IMR-90 (cell line): ENCODE measurements at regions not wholly inside any gene's neighbourhood (a gene's known extent, or its start where the extent isn't known, plus 50 kb on each side); places are given as distances from the start of the nearest gene placed in this dataset.

ENCODE experiments used
- ATAC-seq: fragments of 200-7000 bp; cut with Tn5 transposase; 2 replicates; pipeline ENCODE4 v1.9.1; 2020; ENCODE audit warnings: low read depth, mild to moderate bottlenecking, moderate library complexity
- BruUV-seq: library from RNA; stranded (reverse); fragments of 400-500 nt; replicated peaks from 2 replicates; lab custom pipeline; 2021; lab: Mats Ljungman, UMichigan
- CTCF ChIA-PET: fragments of 300-600 bp; formaldehyde crosslinking; extraction: SDS; loops from one replicate; lab custom pipeline; 2021; ENCODE audit warnings: antibody characterized with exemption; lab: Yijun Ruan, JAX
- POLR2A ChIA-PET: fragments of 300-600 bp; sonication (Branson Sonifier 250); formaldehyde crosslinking; loops from one replicate; lab custom pipeline; 2022; ENCODE audit warnings: antibody characterized with exemption; ENCODE audit not compliant: unreplicated experiment; lab: Charles Lee
- DNase-seq: peaks from one replicate; pipeline ENCODE4 v3.0.0; 2013
- H2AFZ ChIP-seq: replicated peaks from 2 replicates; pipeline ENCODE3; 2013; ENCODE audit warnings: low read length, mild to moderate bottlenecking; ENCODE audit not compliant: poor library complexity
- H2AK5ac ChIP-seq: 2 replicates; pipeline ENCODE4 v1.6.1; 2013; ENCODE audit warnings: low read depth, low read length, inconsistent platforms
- H2AK9ac ChIP-seq: replicated peaks from 2 replicates; pipeline ENCODE3; 2013; ENCODE audit warnings: mild to moderate bottlenecking, low read depth, low read length, moderate library complexity; ENCODE audit not compliant: poor library complexity
- H2BK120ac ChIP-seq: 2 replicates; pipeline ENCODE4 v1.6.1; 2013; ENCODE audit warnings: low read depth, low read length, inconsistent platforms
- H2BK15ac ChIP-seq: 3 replicates; pipeline ENCODE4 v1.6.1; 2013; ENCODE audit warnings: low read depth, low read length, inconsistent platforms
- H2BK20ac ChIP-seq: 2 replicates; pipeline ENCODE4 v1.6.1; 2013; ENCODE audit warnings: low read depth, mild to moderate bottlenecking, inconsistent platforms, low read length, moderate library complexity
- H2BK5ac ChIP-seq: 2 replicates; pipeline ENCODE4 v1.6.1; 2013; ENCODE audit warnings: mild to moderate bottlenecking, low read depth, low read length, inconsistent platforms; ENCODE audit not compliant: poor library complexity, severe bottlenecking
- H3K14ac ChIP-seq: replicated peaks from 2 replicates; pipeline ENCODE4 v1.6.1; 2013; ENCODE audit warnings: low read depth, low read length, inconsistent platforms
- H3K18ac ChIP-seq: 2 replicates; pipeline ENCODE4 v1.6.1; 2013; ENCODE audit warnings: low read depth, low read length, control low read depth
- H3K23ac ChIP-seq: 2 replicates; pipeline ENCODE4 v1.6.1; 2013; ENCODE audit warnings: low read depth, low read length, inconsistent platforms
- H3K27ac ChIP-seq: 2 replicates; pipeline ENCODE4 v1.5.1; 2013; ENCODE audit warnings: mild to moderate bottlenecking, control low read depth, low read length; ENCODE audit not compliant: insufficient read depth
- H3K27me3 ChIP-seq: 2 replicates; pipeline ENCODE4 v1.6.1; 2013; ENCODE audit warnings: low read length; ENCODE audit not compliant: control insufficient read depth, insufficient read depth
- H3K36me3 ChIP-seq: 2 replicates; pipeline ENCODE4 v1.6.1; 2013; ENCODE audit warnings: low read length, mixed read lengths; ENCODE audit not compliant: control insufficient read depth, insufficient read depth
- H3K4ac ChIP-seq: 2 replicates; pipeline ENCODE4 v1.6.1; 2013; ENCODE audit warnings: low read depth, low read length, inconsistent platforms
- H3K4me1 ChIP-seq: 2 replicates; pipeline ENCODE4 v1.6.1; 2013; ENCODE audit warnings: low read length, mixed read lengths; ENCODE audit not compliant: control insufficient read depth, insufficient read depth
- H3K4me2 ChIP-seq: 2 replicates; pipeline ENCODE4 v1.6.1; 2013; ENCODE audit warnings: low read depth, mild to moderate bottlenecking, control low read depth, low read length, moderate library complexity
- H3K4me3 ChIP-seq: 2 replicates; pipeline ENCODE4 v1.5.1; 2013; ENCODE audit warnings: low read depth, mild to moderate bottlenecking, control low read depth, low read length, moderate library complexity; ENCODE audit not compliant: insufficient read depth
- H3K56ac ChIP-seq: 2 replicates; pipeline ENCODE4 v1.6.1; 2013; ENCODE audit warnings: low read length, inconsistent platforms; ENCODE audit not compliant: insufficient read depth; ENCODE audit errors: extremely low read depth
- H3K79me1 ChIP-seq, 2 experiments: 2 replicates each; pipeline ENCODE4 v1.6.1; 2013; ENCODE audit warnings: low read length in 2 of 2, inconsistent platforms in 1 of 2, low read depth in 1 of 2
- H3K9ac ChIP-seq: 2 replicates; pipeline ENCODE4 v1.6.1; 2013; ENCODE audit warnings: low read depth, low read length, control low read depth
- H3K9me1 ChIP-seq: 2 replicates; pipeline ENCODE4 v1.6.1; 2013; ENCODE audit warnings: low read length, inconsistent platforms; ENCODE audit not compliant: insufficient read depth
- H3K9me3 ChIP-seq: 2 replicates; pipeline ENCODE4 v1.6.1; 2013; ENCODE audit warnings: low read length; ENCODE audit not compliant: control insufficient read depth, insufficient read depth
- H4K20me1 ChIP-seq: 2 replicates; pipeline ENCODE4 v1.6.1; 2013; ENCODE audit warnings: low read length, inconsistent platforms; ENCODE audit not compliant: insufficient read depth
- H4K5ac ChIP-seq: 2 replicates; pipeline ENCODE4 v1.6.1; 2013; ENCODE audit warnings: mild to moderate bottlenecking, low read depth, low read length, control low read depth
- H4K8ac ChIP-seq, 2 experiments: 2 replicates each; pipeline ENCODE4 v1.6.1; 2013; ENCODE audit warnings: low read depth in 2 of 2, low read length in 2 of 2, control low read depth in 1 of 2, inconsistent platforms in 1 of 2
- H4K91ac ChIP-seq: 2 replicates; pipeline ENCODE4 v1.6.1; 2013; ENCODE audit warnings: low read depth, low read length, inconsistent platforms; ENCODE audit not compliant: insufficient read depth
- BHLHE40 ChIP-seq: fragments of 150-350 bp; IDR thresholded peaks from 2 replicates; pipeline ENCODE4 v1.6.1; 2016; ENCODE audit warnings: mild to moderate bottlenecking, low read depth, low read length
- CEBPB ChIP-seq: IDR thresholded peaks from 2 replicates; pipeline ENCODE4 v1.6.1; 2012; ENCODE audit warnings: low read depth, low read length, improper control_type of control experiment
- CHD1 ChIP-seq: IDR thresholded peaks from 2 replicates; pipeline ENCODE4 v1.6.1; 2012; ENCODE audit warnings: low read depth, low read length, improper control_type of control experiment
- CTCF ChIP-seq: conservative IDR thresholded peaks from 2 replicates; pipeline ENCODE4 v1.5.1; 2012; ENCODE audit warnings: mild to moderate bottlenecking, low read depth, low read length, improper control_type of control experiment
- ELK1 ChIP-seq: fragments of 150-350 bp; IDR thresholded peaks from 2 replicates; pipeline ENCODE4 v1.6.1; 2016; ENCODE audit warnings: low read depth, mild to moderate bottlenecking, low read length, moderate library complexity, borderline replicate concordance
- FOS ChIP-seq: fragments of 150-350 bp; IDR thresholded peaks from 2 replicates; pipeline ENCODE4 v1.6.1; 2016; ENCODE audit warnings: low read depth, low read length
- MAFK ChIP-seq: IDR thresholded peaks from 2 replicates; pipeline ENCODE4 v1.6.1; 2012; ENCODE audit warnings: low read depth, low read length, improper control_type of control experiment
- MAZ ChIP-seq: IDR thresholded peaks from 2 replicates; pipeline ENCODE4 v1.6.1; 2012; ENCODE audit warnings: low read depth, mild to moderate bottlenecking, low read length, improper control_type of control experiment, moderate library complexity, borderline replicate concordance
- MXI1 ChIP-seq: IDR thresholded peaks from 2 replicates; pipeline ENCODE4 v1.6.1; 2012; ENCODE audit warnings: low read depth, mild to moderate bottlenecking, low read length, moderate library complexity, borderline replicate concordance
- NFE2L2 ChIP-seq: fragments of 150-350 bp; IDR thresholded peaks from 2 replicates; pipeline ENCODE4 v1.6.1; 2016; ENCODE audit warnings: low read depth, mild to moderate bottlenecking, low read length
- POLR2A ChIP-seq: IDR thresholded peaks from 2 replicates; pipeline ENCODE4 v1.6.1; 2012; ENCODE audit warnings: mild to moderate bottlenecking, low read depth, low read length
- RAD21 ChIP-seq: IDR thresholded peaks from 2 replicates; pipeline ENCODE4 v1.6.1; 2012; ENCODE audit warnings: low read length, improper control_type of control experiment
- RCOR1 ChIP-seq: IDR thresholded peaks from 2 replicates; pipeline ENCODE4 v1.6.1; 2012; ENCODE audit warnings: mild to moderate bottlenecking, low read length, improper control_type of control experiment; ENCODE audit not compliant: insufficient replicate concordance
- RFX5 ChIP-seq: IDR thresholded peaks from 2 replicates; pipeline ENCODE4 v1.8.0; 2012; ENCODE audit warnings: low read depth, mild to moderate bottlenecking, low read length, moderate library complexity
- SMC3 ChIP-seq: fragments of 150-350 bp; IDR thresholded peaks from 2 replicates; pipeline ENCODE4 v1.6.1; 2016; ENCODE audit warnings: low read depth, mild to moderate bottlenecking, antibody characterized with exemption, low read length, moderate library complexity
- USF2 ChIP-seq: fragments of 150-350 bp; IDR thresholded peaks from 2 replicates; pipeline ENCODE4 v1.6.1; 2017; ENCODE audit warnings: mild to moderate bottlenecking, antibody characterized with exemption, low read length, low read depth
- WGBS, 2 experiments: methylation state at CpG; one replicate each; pipeline versions ENCODE4 v1.1.5 to v1.1.7; 2013; ENCODE audit warnings: missing lambda C conversion rate in 2 of 2; ENCODE audit not compliant: insufficient read length in 1 of 2; ENCODE audit errors: extremely low coverage in 2 of 2; 5-methylcytosine and 5-hydroxymethylcytosine counted together
- dilution Hi-C: fragments of 300-500 bp; cut with HindIII; formaldehyde crosslinking; loops from one replicate; pipeline ENCODE4 v1.14.3; 2018; ENCODE audit warnings: low sequenced_read_pairs; ENCODE audit not compliant: unreplicated experiment
- in situ Hi-C: fragments of 300-500 bp; cut with MboI; formaldehyde crosslinking; loops from 3 replicates; pipeline ENCODE4 v1.14.3; 2019; ENCODE audit warnings: low sequenced_read_pairs, inconsistent platforms, mixed read lengths
- intact Hi-C: fragments of 100-400 bp; cut with micrococcal nuclease; formaldehyde crosslinking; loops from 2 replicates; pipeline ENCODE4 v1.10.0; 2022

- CTCF ChIA-PET, result no interaction called here
- H2AFZ ChIP-seq, result no peak overlapping the region
These were observed 307.6 kb upstream of the PLXNA2 start for GRCh38 chr1:208551633-208552320.

More at GRCh38 chr1:208551633-208552320, 307.6 kb upstream of the PLXNA2 start:
- POLR2A ChIA-PET, result no interaction called here
- no peaks in the 10 kb centered on the region for H3K4me1 ChIP-seq
- H3K4ac ChIP-seq, result no peak overlapping the region
- no peaks in the 10 kb centered on the region for H3K9me1 ChIP-seq
- DNase-seq (no peak), ATAC-seq (no peak)
- H2BK5ac ChIP-seq, result no peak overlapping the region
- H3K36me3 ChIP-seq, result no peaks in the 10 kb centered on the region
- no peak overlapping the region for H3K4me2 ChIP-seq
- H4K5ac ChIP-seq, result no peak overlapping the region
- BruUV-seq, result no TSS peak
- H3K23ac ChIP-seq, result no peak overlapping the region
- no peak overlapping the region for H2AK9ac ChIP-seq
- H2BK20ac ChIP-seq, result no peak overlapping the region
- TF ChIP-seq RFX5 (no peak), MAZ (no peak), USF2 (no peak), NFE2L2 (no peak), POLR2A (no peak), RAD21 (no peak), FOS (no peak), CTCF (no peak), MAFK (no peak), RCOR1 (no peak), CEBPB (no peak), CHD1 (no peak), ELK1 (no peak), SMC3 (no peak), BHLHE40 (no peak), MXI1 (no peak)
- H3K14ac ChIP-seq, result no peak overlapping the region
- WGBS, 2 experiments, result no CpG with 5 or more reads among the region's 5 CpGs
- no peaks in the 10 kb centered on the region for H3K9me3 ChIP-seq
- H3K27ac ChIP-seq, result no peak overlapping the region
- no peak overlapping the region for H3K56ac ChIP-seq
- no peak overlapping the region for H3K9ac ChIP-seq
- H3K79me1 ChIP-seq, result no peaks in the 10 kb centered on the region
- H4K20me1 ChIP-seq, result no peaks in the 10 kb centered on the region
- H3K27me3 ChIP-seq, result no peaks in the 10 kb centered on the region
- in situ Hi-C loops (no loop called here), intact Hi-C loops (no loop called here), dilution Hi-C loops (no loop called here)
- H2AK5ac ChIP-seq, result no peak overlapping the region
- H4K91ac ChIP-seq, result no peak overlapping the region
- no peak overlapping the region for H2BK15ac ChIP-seq
- no peak overlapping the region for H4K8ac ChIP-seq
- no peak overlapping the region for H3K18ac ChIP-seq
- H2BK120ac ChIP-seq, result no peak overlapping the region
- no peak overlapping the region for H3K4me3 ChIP-seq
